ENCODE measurements at regions not wholly inside any gene's neighbourhood (a gene's known extent, or its start where the extent isn't known, plus 50 kb on each side); places are given as distances from the start of the nearest gene placed in this dataset.

DNA sequence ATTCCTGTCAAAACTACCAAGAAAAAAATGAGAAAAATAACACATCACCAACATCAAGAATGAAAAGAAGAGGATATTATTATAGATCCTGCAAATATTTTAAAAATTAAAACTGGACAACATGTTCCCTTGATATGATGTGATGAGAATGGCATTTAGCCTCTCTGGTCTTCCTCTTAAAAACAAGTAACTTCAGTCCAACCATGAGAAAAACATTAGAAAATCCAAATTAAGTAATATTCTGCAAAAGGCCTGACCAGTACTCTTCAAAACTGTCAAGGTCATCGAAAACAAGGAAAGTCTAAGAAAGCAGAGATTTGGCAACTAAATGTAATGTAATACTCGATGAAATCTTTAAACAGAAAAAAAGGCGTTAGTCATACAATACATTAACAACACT, 167.1 kb upstream of the SNX2 start:
- intact Hi-C loops (cut with DNase I; ENCODE audit: low total_unique reads) = no loop called here
- Histone ChIP-seq H3K27ac (no peak overlapping the region), H3K27me3 (no peaks in the 10 kb centered on the region), H3K9me3 (no peaks in the 10 kb centered on the region), H3K4me3 (no peak overlapping the region), H3K36me3 (no peaks in the 10 kb centered on the region), H3K4me1 (no peaks in the 10 kb centered on the region)
- 94% methylated on average over 3 of the region's 3 CpGs for WGBS, 2 donors (ENCODE audit: low coverage in 1 of 2)
- no peak for DNase-seq
- in situ Hi-C loops (cut with MboI; ENCODE audit: low pct_ligation_motif_present in 1 of 4, low pct_unique_long_range_greater_than_20kb in 1 of 4, low sequenced_read_pairs in 3 of 4) = no loop called here
- TF ChIP-seq POLR2A (IDR thresholded peaks at IDR 0.05) (no peak), POLR2AphosphoS5 (IDR thresholded peaks at IDR 0.05) (no peak), EP300 (IDR thresholded peaks at IDR 0.05; ENCODE audit: low read depth) (no peak), CTCF (IDR thresholded peaks at IDR 0.05) (no peak)

DNA sequence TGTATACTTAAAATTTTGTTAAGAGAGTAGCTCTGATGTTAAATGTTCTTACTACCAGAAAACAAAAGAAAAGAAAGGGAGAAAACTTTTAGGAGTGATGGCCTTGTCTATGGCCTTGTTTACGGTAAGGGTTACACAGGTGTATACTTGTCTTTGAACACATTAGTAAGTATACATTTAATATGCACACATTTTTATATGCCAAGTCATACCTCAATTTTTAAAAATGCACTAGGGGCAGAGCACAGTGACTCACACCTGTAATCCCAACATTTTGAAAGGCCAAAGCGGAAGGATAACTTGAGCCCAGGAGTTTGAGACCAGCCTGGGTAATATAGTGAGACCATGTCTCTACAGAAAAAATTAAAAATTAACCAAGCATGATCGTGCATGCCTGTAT, 166.7 kb upstream of the SNX2 start:
- intact Hi-C loops (cut with DNase I; ENCODE audit: low total_unique reads) = no loop called here
- H3K27me3 ChIP-seq = no peaks in the 10 kb centered on the region
- no peaks in the 10 kb centered on the region for H3K9me3 ChIP-seq
- no peak overlapping the region for H3K27ac ChIP-seq
- 82 to 83% methylated on average over 3 of the region's 3 CpGs for WGBS, 2 donors (ENCODE audit: low coverage in 1 of 2)
- TF ChIP-seq POLR2AphosphoS5 (IDR thresholded peaks at IDR 0.05) (no peak), POLR2A (IDR thresholded peaks at IDR 0.05) (no peak), CTCF (IDR thresholded peaks at IDR 0.05) (no peak), EP300 (IDR thresholded peaks at IDR 0.05; ENCODE audit: low read depth) (no peak)
- H3K36me3 ChIP-seq = no peaks in the 10 kb centered on the region
- in situ Hi-C loops (cut with MboI; ENCODE audit: low pct_ligation_motif_present in 1 of 4, low pct_unique_long_range_greater_than_20kb in 1 of 4, low sequenced_read_pairs in 3 of 4) = no loop called here
- no peak overlapping the region for H3K4me3 ChIP-seq
- no peak for DNase-seq
- H3K4me1 ChIP-seq = no peaks in the 10 kb centered on the region

GRCh38 chr5:122611406-122611805, 163.5 kb upstream of the SNX2 start:
- no peak for DNase-seq
- Histone ChIP-seq H3K9me3 (no peaks in the 10 kb centered on the region), H3K4me1 (no peaks in the 10 kb centered on the region), H3K4me3 (no peak overlapping the region), H3K27me3 (no peaks in the 10 kb centered on the region), H3K36me3 (no peaks in the 10 kb centered on the region), H3K27ac (no peak overlapping the region)
- intact Hi-C loops (cut with DNase I; ENCODE audit: low total_unique reads) = no loop called here
- TF ChIP-seq CTCF (IDR thresholded peaks at IDR 0.05) (no peak), POLR2A (IDR thresholded peaks at IDR 0.05) (no peak), POLR2AphosphoS5 (IDR thresholded peaks at IDR 0.05) (no peak), EP300 (IDR thresholded peaks at IDR 0.05; ENCODE audit: low read depth) (no peak)
- in situ Hi-C loops (cut with MboI; ENCODE audit: low pct_ligation_motif_present in 1 of 4, low pct_unique_long_range_greater_than_20kb in 1 of 4, low sequenced_read_pairs in 3 of 4) = no loop called here
- WGBS, 2 donors (ENCODE audit: low coverage in 1 of 2) = 53 to 60% methylated on average over 2 of the region's 2 CpGs

- H3K27me3 ChIP-seq = no peaks in the 10 kb centered on the region
- H3K4me1 ChIP-seq = no peaks in the 10 kb centered on the region
- intact Hi-C loops (cut with DNase I; ENCODE audit: low total_unique reads) = no loop called here
- TF ChIP-seq EP300 (IDR thresholded peaks at IDR 0.05; ENCODE audit: low read depth) (no peak), POLR2A (IDR thresholded peaks at IDR 0.05) (no peak), CTCF (IDR thresholded peaks at IDR 0.05) (no peak), POLR2AphosphoS5 (IDR thresholded peaks at IDR 0.05) (no peak)
- H3K27ac ChIP-seq = no peak overlapping the region
- in situ Hi-C loops (cut with MboI; ENCODE audit: low pct_ligation_motif_present in 1 of 4, low pct_unique_long_range_greater_than_20kb in 1 of 4, low sequenced_read_pairs in 3 of 4) = no loop called here
- no peak overlapping the region for H3K4me3 ChIP-seq
- no peak for DNase-seq
- WGBS, 2 donors (ENCODE audit: low coverage in 1 of 2) = 89% methylated on average over 5 of the region's 5 CpGs; no CpG with 5 or more reads in 1 of the 2 donors
- H3K36me3 ChIP-seq = no peaks in the 10 kb centered on the region
- H3K9me3 ChIP-seq = no peaks in the 10 kb centered on the region
Measured at GRCh38 chr5:122612901-122613300, 162.0 kb upstream of the SNX2 start.

Measured in transverse colon (tissue), 4 donors.